Esophagus squamous epithelium (tissue), 5 donors: ENCODE measurements at regions not wholly inside any gene's neighbourhood (a gene's known extent, or its start where the extent isn't known, plus 50 kb on each side); places are given as distances from the start of the nearest gene placed in this dataset.

Experiments used
- DNase-seq: peaks from one replicate; lab custom pipeline; 2025; lab: John Stamatoyannopoulos, UW
- H3K27ac ChIP-seq, 4 donors: fragments of 200-600 bp; sonication (generic); one replicate each; pipeline ENCODE4 v1.5.1; 2016 to 2019; ENCODE audit warnings: mild to moderate bottlenecking in 1 of 4
- H3K27me3 ChIP-seq, 4 donors: fragments of 200-600 bp; sonication (generic); 1 replicate in 3 of 4; 2 replicates in 1 of 4; pipeline versions ENCODE4 v1.5.1 to v1.6.0; 2017 to 2021; ENCODE audit warnings: antibody characterized with exemption in 1 of 4
- H3K36me3 ChIP-seq, 3 donors: fragments of 200-600 bp; sonication (generic); one replicate each; pipeline ENCODE4 v1.5.1; 2016 to 2019
- H3K4me1 ChIP-seq, 3 donors: fragments of 200-600 bp; sonication (generic); one replicate each; pipeline ENCODE4 v1.5.1; 2017 to 2019
- H3K4me3 ChIP-seq, 4 donors: fragments of 200-600 bp; sonication (generic); 1 replicate in 3 of 4; 2 replicates in 1 of 4; pipeline ENCODE4 v1.5.1; 2016 to 2019; ENCODE audit warnings: mild to moderate bottlenecking in 2 of 4, moderate library complexity in 1 of 4
- H3K9me3 ChIP-seq, 3 donors: fragments of 200-600 bp; sonication (generic); one replicate each; pipeline ENCODE4 v1.5.1; 2016 to 2019
- CTCF ChIP-seq, 6 experiments: fragments of 450-650 bp in 4 of 6; fragments of 200-600 bp in 2 of 6; sonication (generic) in 2 of 6; IDR thresholded peaks; one replicate each; pipeline ENCODE4 v1.5.1; 2016 to 2019; ENCODE audit warnings: antibody characterized with exemption in 6 of 6, mild to moderate bottlenecking in 4 of 6, moderate library complexity in 4 of 6
- POLR2A ChIP-seq, 4 donors: fragments of 450-650 bp; IDR thresholded peaks; one replicate each; pipeline ENCODE4 v1.6.1; 2017; ENCODE audit warnings: antibody characterized with exemption in 4 of 4, mild to moderate bottlenecking in 4 of 4, moderate library complexity in 3 of 4
- WGBS, 2 donors: methylation state at CpG; one replicate each; pipeline ENCODE4 v1.1.5; 2018; 5-methylcytosine and 5-hydroxymethylcytosine counted together
- intact Hi-C: fragments of 100-400 bp; cut with DNase I; formaldehyde crosslinking; loops from one replicate; pipeline ENCODE4 v1.15.0; 2022
- donor health status: DM: yes; HTN: yes; CAD: no.

DNA sequence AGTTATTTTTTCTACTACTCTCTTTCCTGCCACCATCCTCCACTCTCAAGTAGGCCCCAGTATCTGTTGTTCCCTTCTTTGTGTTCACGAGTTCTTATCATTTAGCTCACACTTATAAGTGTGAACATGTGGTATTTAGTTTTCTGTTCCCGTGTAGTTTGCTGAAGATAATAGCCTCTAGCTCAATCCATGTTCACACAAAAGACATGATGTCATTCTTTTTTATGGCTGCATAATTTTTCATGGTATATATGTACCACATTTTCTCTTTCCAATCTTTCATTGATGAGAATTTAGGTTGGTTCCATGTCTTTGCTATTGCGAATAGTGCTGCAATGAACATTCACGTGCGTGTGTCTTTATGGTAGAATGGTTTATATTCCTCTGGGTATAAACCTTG lies 237.9 kb upstream of the FERMT1 start:
- no peaks in the 10 kb centered on the region for H3K9me3 ChIP-seq
- H3K27ac ChIP-seq = no peak overlapping the region
- no peaks in the 10 kb centered on the region for H3K27me3 ChIP-seq
- DNase-seq = no peak
- no peaks in the 10 kb centered on the region for H3K4me1 ChIP-seq
- intact Hi-C loops = no loop called here
- H3K4me3 ChIP-seq = no peak overlapping the region
- 66 to 83% methylated on average over 5 of the region's 5 CpGs for WGBS, 2 donors
- no peaks in the 10 kb centered on the region for H3K36me3 ChIP-seq
- no peak for TF ChIP-seq POLR2A (IDR thresholded peaks at IDR 0.05)
- TF ChIP-seq CTCF (IDR thresholded peaks at IDR 0.05) = no peak

- TF ChIP-seq POLR2A (IDR thresholded peaks at IDR 0.05) = no peak
- TF ChIP-seq CTCF (IDR thresholded peaks at IDR 0.05) = no peak
- WGBS, 2 donors = 55 to 60% methylated on average over 7 of the region's 7 CpGs
Measured at GRCh38 chr20:6355754-6356451, 233.1 kb upstream of the FERMT1 start.

GRCh38 chr20:6348908-6349307 lies 226.1 kb upstream of the FERMT1 start:
- Histone ChIP-seq H3K36me3 (no peaks in the 10 kb centered on the region), H3K9me3 (no peaks in the 10 kb centered on the region), H3K27ac (no peak overlapping the region), H3K4me1 (no peaks in the 10 kb centered on the region), H3K4me3 (no peak overlapping the region), H3K27me3 (no peaks in the 10 kb centered on the region)
- no peak for DNase-seq
- intact Hi-C loops = no loop called here
- TF ChIP-seq POLR2A (IDR thresholded peaks at IDR 0.05) (no peak), CTCF (IDR thresholded peaks at IDR 0.05) (no peak)

More at GRCh38 chr20:6355754-6356451, 233.1 kb upstream of the FERMT1 start:
- Histone ChIP-seq H3K27me3 (no peaks in the 10 kb centered on the region), H3K27ac (no peak overlapping the region), H3K4me1 (no peaks in the 10 kb centered on the region), H3K4me3 (no peak overlapping the region), H3K9me3 (no peaks in the 10 kb centered on the region), H3K36me3 (no peaks in the 10 kb centered on the region)
- DNase-seq = no peak
- intact Hi-C loops = no loop called here

- no peak for TF ChIP-seq POLR2A (IDR thresholded peaks at IDR 0.05)
- TF ChIP-seq CTCF (IDR thresholded peaks at IDR 0.05) = no peak
- Histone ChIP-seq H3K27me3 (no peaks in the 10 kb centered on the region), H3K27ac (no peak overlapping the region), H3K36me3 (no peaks in the 10 kb centered on the region), H3K9me3 (no peaks in the 10 kb centered on the region), H3K4me1 (no peaks in the 10 kb centered on the region), H3K4me3 (no peak overlapping the region)
- intact Hi-C loops = no loop called here
- DNase-seq = no peak
Measured at GRCh38 chr20:6347916-6348315, 225.1 kb upstream of the FERMT1 start.

- no peak for DNase-seq
- no peak overlapping the region for H3K4me3 ChIP-seq
- intact Hi-C loops = no loop called here
- TF ChIP-seq CTCF (IDR thresholded peaks at IDR 0.05) (no peak), POLR2A (IDR thresholded peaks at IDR 0.05) (no peak)
- 87 to 100% methylated on average over 1 of the region's 1 CpG for WGBS, 2 donors
- H3K27ac ChIP-seq = no peak overlapping the region
- H3K27me3 ChIP-seq = no peaks in the 10 kb centered on the region
- H3K9me3 ChIP-seq = no peaks in the 10 kb centered on the region
- no peaks in the 10 kb centered on the region for H3K4me1 ChIP-seq
- H3K36me3 ChIP-seq = no peaks in the 10 kb centered on the region
Measured at GRCh38 chr20:6341491-6341890, 218.7 kb upstream of the FERMT1 start.
